Loucy (cell line): ENCODE measurements at regions not wholly inside any gene's neighbourhood (a gene's known extent, or its start where the extent isn't known, plus 50 kb on each side); places are given as distances from the start of the nearest gene placed in this dataset.

ENCODE experiments used
- EZH2phosphoT487 ChIP-seq: fragments of 200-600 bp; IDR thresholded peaks from 2 replicates; pipeline ENCODE4 v1.6.1; 2018; ENCODE audit warnings: antibody characterized with exemption, mild to moderate bottlenecking, moderate library complexity, borderline replicate concordance
- TF ChIP-seq, protein P1 (sequence below): fragments of 200-600 bp; sonication (generic); conservative IDR thresholded peaks from 2 replicates; pipeline ENCODE4 v1.5.1; 2014; ENCODE audit warnings: mild to moderate bottlenecking, antibody characterized with exemption, low read length

DNA sequence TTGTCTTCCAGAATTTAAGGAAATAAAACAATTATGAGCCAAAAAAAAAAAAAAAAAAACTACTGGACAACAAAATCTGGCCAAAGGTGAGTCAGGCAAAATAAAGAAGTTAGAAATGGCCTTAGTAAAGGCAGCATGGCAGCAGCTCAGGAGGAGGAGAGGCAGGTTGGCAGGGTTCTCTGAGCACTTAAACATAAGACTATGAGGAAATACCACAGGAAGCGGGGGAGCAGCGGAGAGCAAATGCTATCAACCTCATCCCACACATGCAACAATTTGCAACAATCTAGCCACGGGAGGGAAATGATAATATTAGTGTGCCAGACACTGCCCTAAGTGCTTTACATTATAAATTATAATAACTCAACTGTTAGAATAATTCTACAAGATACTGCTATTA, 247.3 kb upstream of the NSMCE3 start:
- TF ChIP-seq, protein P1, sequence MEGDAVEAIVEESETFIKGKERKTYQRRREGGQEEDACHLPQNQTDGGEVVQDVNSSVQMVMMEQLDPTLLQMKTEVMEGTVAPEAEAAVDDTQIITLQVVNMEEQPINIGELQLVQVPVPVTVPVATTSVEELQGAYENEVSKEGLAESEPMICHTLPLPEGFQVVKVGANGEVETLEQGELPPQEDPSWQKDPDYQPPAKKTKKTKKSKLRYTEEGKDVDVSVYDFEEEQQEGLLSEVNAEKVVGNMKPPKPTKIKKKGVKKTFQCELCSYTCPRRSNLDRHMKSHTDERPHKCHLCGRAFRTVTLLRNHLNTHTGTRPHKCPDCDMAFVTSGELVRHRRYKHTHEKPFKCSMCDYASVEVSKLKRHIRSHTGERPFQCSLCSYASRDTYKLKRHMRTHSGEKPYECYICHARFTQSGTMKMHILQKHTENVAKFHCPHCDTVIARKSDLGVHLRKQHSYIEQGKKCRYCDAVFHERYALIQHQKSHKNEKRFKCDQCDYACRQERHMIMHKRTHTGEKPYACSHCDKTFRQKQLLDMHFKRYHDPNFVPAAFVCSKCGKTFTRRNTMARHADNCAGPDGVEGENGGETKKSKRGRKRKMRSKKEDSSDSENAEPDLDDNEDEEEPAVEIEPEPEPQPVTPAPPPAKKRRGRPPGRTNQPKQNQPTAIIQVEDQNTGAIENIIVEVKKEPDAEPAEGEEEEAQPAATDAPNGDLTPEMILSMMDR: no peak
- no peak for TF ChIP-seq EZH2phosphoT487
